HepG2 (cell line): ENCODE measurements at regions not wholly inside any gene's neighbourhood (a gene's known extent, or its start where the extent isn't known, plus 50 kb on each side); places are given as distances from the start of the nearest gene placed in this dataset.

Experiments used
- ATAC-seq: fragments of 200-7000 bp; cut with Tn5 transposase; 3 replicates; pipeline ENCODE4 v1.9.1; 2020; ENCODE audit warnings: mild to moderate bottlenecking, moderate library complexity
- BruUV-seq: library from RNA; stranded (reverse); fragments of 400-500 nt; replicated peaks from 2 replicates; lab custom pipeline; 2021; lab: Mats Ljungman, UMichigan
- CTCF ChIA-PET: fragments of 300-600 bp; formaldehyde crosslinking; extraction: SDS; loops from one replicate; lab custom pipeline; 2021; ENCODE audit warnings: low total read pairs, inconsistent platforms, low intra/inter-chr PET ratio; lab: Yijun Ruan, JAX
- POLR2A ChIA-PET: fragments of 350-600 bp; sonication (Branson Sonifier 250); formaldehyde crosslinking; loops from one replicate; lab custom pipeline; 2020; ENCODE audit warnings: antibody characterized with exemption, inconsistent platforms; lab: Yijun Ruan, JAX
- DNase-seq: peaks from one replicate; pipeline ENCODE4 v3.0.0-alpha.2; 2015; ENCODE audit warnings: low spot score
- FAIRE-seq: peaks from 3 replicates; lab custom pipeline; 2011; peaks lifted over from hg19 to GRCh38; lab: Jason Lieb, UNC
- H2AFZ ChIP-seq: one replicate; pipeline ENCODE4 v1.6.1; 2011; ENCODE audit warnings: low read length, inconsistent platforms
- H3K27ac ChIP-seq: fragments of 300-600 bp; 3 replicates; pipeline ENCODE4 v1.8.0; 2011; ENCODE audit warnings: mixed run types, mild to moderate bottlenecking, mixed read lengths, low read length, inconsistent platforms; ENCODE audit not compliant: insufficient read depth; ENCODE audit errors: extremely low read length
- H3K27me3 ChIP-seq, 2 experiments: fragments of 200-600 bp in 1 of 2; 2 replicates in 1 of 2; 3 replicates in 1 of 2; pipeline versions ENCODE4 v1.6.0 to v1.8.0; 2011; ENCODE audit warnings: low read length in 2 of 2, mild to moderate bottlenecking in 2 of 2, moderate library complexity in 2 of 2, inconsistent platforms in 1 of 2; ENCODE audit not compliant: insufficient read depth in 2 of 2, control insufficient read depth in 1 of 2
- H3K36me3 ChIP-seq, 2 experiments: fragments of 200-600 bp in 1 of 2; replicated peaks in 1 of 2; 2 replicates in 1 of 2; 3 replicates in 1 of 2; pipeline versions ENCODE4 v1.5.1 to v1.8.0; 2011; ENCODE audit warnings: low read length in 2 of 2, inconsistent platforms in 1 of 2; ENCODE audit not compliant: insufficient read depth in 2 of 2, control insufficient read depth in 1 of 2
- H3K4me1 ChIP-seq: 2 replicates; pipeline ENCODE4 v1.5.1; 2012; ENCODE audit warnings: low read length, inconsistent platforms; ENCODE audit not compliant: insufficient read depth
- H3K4me2 ChIP-seq: 2 replicates; pipeline ENCODE4 v1.6.0; 2011; ENCODE audit warnings: low read depth, low read length, inconsistent platforms
- H3K4me3 ChIP-seq, 3 experiments: fragments of 200-600 bp in 1 of 3; sonication (generic), shearing (Covaris generic) in 1 of 3; replicated peaks in 1 of 3; 2 replicates each; pipeline ENCODE4 v1.5.1; 2011 to 2016; ENCODE audit warnings: low read length in 3 of 3, inconsistent platforms in 2 of 3, low read depth in 2 of 3, mild to moderate bottlenecking in 2 of 3, control low read depth in 1 of 3, mixed read lengths in 1 of 3; ENCODE audit not compliant: insufficient read depth in 1 of 3
- H3K79me2 ChIP-seq: one replicate; pipeline ENCODE4 v1.6.1; 2011; ENCODE audit warnings: low read length, inconsistent platforms; ENCODE audit not compliant: insufficient read depth
- H3K9ac ChIP-seq: 2 replicates; pipeline ENCODE4 v1.6.0; 2011; ENCODE audit warnings: mild to moderate bottlenecking, low read depth, low read length, inconsistent platforms; ENCODE audit not compliant: insufficient read depth
- H3K9me3 ChIP-seq: 2 replicates; pipeline ENCODE4 v1.5.1; 2012; ENCODE audit warnings: mild to moderate bottlenecking, low read length
- H4K20me1 ChIP-seq: 2 replicates; pipeline ENCODE4 v1.6.0; 2011; ENCODE audit warnings: inconsistent platforms, mild to moderate bottlenecking, low read length, moderate library complexity; ENCODE audit not compliant: insufficient read depth
- CC2D1A ChIP-seq: sonication (generic); formaldehyde crosslinking; IDR thresholded peaks from 2 replicates; pipeline ENCODE4 v1.8.1; 2023; ENCODE audit warnings: mild to moderate bottlenecking, missing genetic modification reagents
- ELF1 ChIP-seq: sonication (generic); formaldehyde crosslinking; IDR thresholded peaks from 2 replicates; pipeline ENCODE4 v1.4.0; 2020; ENCODE audit warnings: missing genetic modification reagents
- MIER2 ChIP-seq: IDR thresholded peaks from 2 replicates; pipeline ENCODE4 v1.6.1; 2016; ENCODE audit warnings: missing biosample characterization, missing genetic modification reagents
- NR2F1 ChIP-seq, 2 experiments: fragments of 450-650 bp in 1 of 2; formaldehyde crosslinking in 1 of 2; IDR thresholded peaks; 2 replicates each; pipeline versions ENCODE4 v1.5.0 to v1.6.1; 2016 to 2020; ENCODE audit warnings: mild to moderate bottlenecking in 1 of 2, missing compliant biosample characterization in 1 of 2, missing genetic modification reagents in 1 of 2, moderate library complexity in 1 of 2
- SALL2 ChIP-seq: sonication (generic); formaldehyde crosslinking; IDR thresholded peaks from 2 replicates; pipeline ENCODE4 v1.8.1; 2023; ENCODE audit warnings: mild to moderate bottlenecking, missing genetic modification reagents, inconsistent platforms
- SNRNP70 ChIP-seq: fragments of 200-400 bp; formaldehyde crosslinking; IDR thresholded peaks from 2 replicates; pipeline ENCODE4 v1.6.1; 2017; ENCODE audit warnings: mild to moderate bottlenecking, low read depth, low read length, moderate library complexity
- SRSF4 ChIP-seq: fragments of 200-400 bp; formaldehyde crosslinking; IDR thresholded peaks from one replicate; pipeline ENCODE4 v1.6.1; 2018; ENCODE audit warnings: mild to moderate bottlenecking, low read depth, low read length, moderate library complexity; ENCODE audit not compliant: poor library complexity, severe bottlenecking
- ZNF546 ChIP-seq: sonication (generic); formaldehyde crosslinking; conservative IDR thresholded peaks from 2 replicates; pipeline ENCODE4 v1.8.1; 2023; ENCODE audit warnings: mild to moderate bottlenecking, missing genetic modification reagents
- ZNF562 ChIP-seq: sonication (generic); formaldehyde crosslinking; IDR thresholded peaks from 2 replicates; pipeline ENCODE4 v1.8.0; 2022; ENCODE audit warnings: missing genetic modification reagents, borderline replicate concordance
- ZNF768 ChIP-seq: sonication (generic); formaldehyde crosslinking; IDR thresholded peaks from 2 replicates; pipeline ENCODE4 v1.4.0; 2020; ENCODE audit warnings: missing genetic modification reagents
- in situ Hi-C: cut with HindIII; loops from 2 replicates; pipeline ENCODE4 v1.10.0; 2017; ENCODE audit warnings: low pct_unique_long_range_greater_than_20kb; ENCODE audit not compliant: extremely low pct_ligation_motif_present
- intact Hi-C: fragments of 100-400 bp; cut with micrococcal nuclease; formaldehyde crosslinking; loops from one replicate; pipeline ENCODE4 v1.10.0; 2022; ENCODE audit not compliant: unreplicated experiment
- TF ChIP-seq, protein P1 (sequence below): sonication (generic); formaldehyde crosslinking; IDR thresholded peaks from 2 replicates; pipeline ENCODE4 v1.5.1; 2020; ENCODE audit warnings: mild to moderate bottlenecking, missing genetic modification reagents, moderate library complexity
- TF ChIP-seq, protein P2 (sequence below): sonication (generic); formaldehyde crosslinking; IDR thresholded peaks from 2 replicates; pipeline ENCODE4 v1.4.0; 2020; ENCODE audit warnings: missing genetic modification reagents
- TF ChIP-seq, protein P3 (sequence below): sonication (generic); formaldehyde crosslinking; IDR thresholded peaks from 2 replicates; pipeline ENCODE4 v1.5.0; 2020; ENCODE audit warnings: missing genetic modification reagents
- TF ChIP-seq, protein P4 (sequence below): IDR thresholded peaks from 2 replicates; pipeline ENCODE4 v1.6.1; 2016; ENCODE audit warnings: mild to moderate bottlenecking

DNA sequence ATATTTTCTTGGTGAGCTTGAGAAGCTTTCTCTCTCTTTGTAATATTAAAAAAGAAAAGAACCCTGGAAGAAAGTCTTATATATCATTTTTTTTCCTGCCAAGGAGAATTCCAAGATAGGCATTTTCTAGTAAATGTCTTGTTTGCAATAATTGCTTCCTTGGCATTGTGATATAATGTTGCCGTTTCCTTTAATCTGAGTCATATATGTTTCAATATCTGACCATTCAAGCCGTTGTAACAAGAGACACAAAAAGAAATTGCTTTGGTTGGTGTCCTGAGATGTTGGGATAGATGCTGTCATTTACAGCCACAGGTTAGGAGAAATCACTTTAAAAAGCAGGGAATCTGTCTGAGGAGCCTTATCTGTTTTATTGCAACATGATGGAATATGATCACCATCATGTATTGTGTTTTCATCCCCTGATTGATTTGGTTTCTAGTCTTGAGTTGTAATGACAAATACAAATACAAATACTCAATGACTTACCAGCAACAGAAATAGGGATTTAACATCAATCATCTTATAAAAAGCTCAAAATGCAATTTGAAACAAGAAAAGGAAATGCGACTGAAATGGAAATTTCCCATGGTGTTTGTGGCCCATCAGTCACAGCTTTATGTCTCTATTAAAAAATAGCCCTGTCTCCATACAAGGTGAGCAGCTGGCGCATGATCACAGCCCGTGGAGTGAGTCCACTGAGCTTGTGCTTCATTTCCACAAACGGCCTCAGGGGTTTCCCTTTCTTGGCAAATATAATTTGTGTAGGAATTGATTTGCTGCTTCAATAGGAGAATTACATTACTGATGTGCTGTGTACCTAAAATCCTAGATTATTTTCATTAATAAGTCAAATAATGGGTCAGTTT is 250.1 kb upstream of the TRPC7 start (continued):
- no peak for TF ChIP-seq MIER2
- TF ChIP-seq, protein P1, sequence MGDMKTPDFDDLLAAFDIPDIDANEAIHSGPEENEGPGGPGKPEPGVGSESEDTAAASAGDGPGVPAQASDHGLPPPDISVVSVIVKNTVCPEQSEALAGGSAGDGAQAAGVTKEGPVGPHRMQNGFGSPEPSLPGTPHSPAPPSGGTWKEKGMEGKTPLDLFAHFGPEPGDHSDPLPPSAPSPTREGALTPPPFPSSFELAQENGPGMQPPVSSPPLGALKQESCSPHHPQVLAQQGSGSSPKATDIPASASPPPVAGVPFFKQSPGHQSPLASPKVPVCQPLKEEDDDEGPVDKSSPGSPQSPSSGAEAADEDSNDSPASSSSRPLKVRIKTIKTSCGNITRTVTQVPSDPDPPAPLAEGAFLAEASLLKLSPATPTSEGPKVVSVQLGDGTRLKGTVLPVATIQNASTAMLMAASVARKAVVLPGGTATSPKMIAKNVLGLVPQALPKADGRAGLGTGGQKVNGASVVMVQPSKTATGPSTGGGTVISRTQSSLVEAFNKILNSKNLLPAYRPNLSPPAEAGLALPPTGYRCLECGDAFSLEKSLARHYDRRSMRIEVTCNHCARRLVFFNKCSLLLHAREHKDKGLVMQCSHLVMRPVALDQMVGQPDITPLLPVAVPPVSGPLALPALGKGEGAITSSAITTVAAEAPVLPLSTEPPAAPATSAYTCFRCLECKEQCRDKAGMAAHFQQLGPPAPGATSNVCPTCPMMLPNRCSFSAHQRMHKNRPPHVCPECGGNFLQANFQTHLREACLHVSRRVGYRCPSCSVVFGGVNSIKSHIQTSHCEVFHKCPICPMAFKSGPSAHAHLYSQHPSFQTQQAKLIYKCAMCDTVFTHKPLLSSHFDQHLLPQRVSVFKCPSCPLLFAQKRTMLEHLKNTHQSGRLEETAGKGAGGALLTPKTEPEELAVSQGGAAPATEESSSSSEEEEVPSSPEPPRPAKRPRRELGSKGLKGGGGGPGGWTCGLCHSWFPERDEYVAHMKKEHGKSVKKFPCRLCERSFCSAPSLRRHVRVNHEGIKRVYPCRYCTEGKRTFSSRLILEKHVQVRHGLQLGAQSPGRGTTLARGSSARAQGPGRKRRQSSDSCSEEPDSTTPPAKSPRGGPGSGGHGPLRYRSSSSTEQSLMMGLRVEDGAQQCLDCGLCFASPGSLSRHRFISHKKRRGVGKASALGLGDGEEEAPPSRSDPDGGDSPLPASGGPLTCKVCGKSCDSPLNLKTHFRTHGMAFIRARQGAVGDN (CRISPR knock-in tag): no peak

DNA sequence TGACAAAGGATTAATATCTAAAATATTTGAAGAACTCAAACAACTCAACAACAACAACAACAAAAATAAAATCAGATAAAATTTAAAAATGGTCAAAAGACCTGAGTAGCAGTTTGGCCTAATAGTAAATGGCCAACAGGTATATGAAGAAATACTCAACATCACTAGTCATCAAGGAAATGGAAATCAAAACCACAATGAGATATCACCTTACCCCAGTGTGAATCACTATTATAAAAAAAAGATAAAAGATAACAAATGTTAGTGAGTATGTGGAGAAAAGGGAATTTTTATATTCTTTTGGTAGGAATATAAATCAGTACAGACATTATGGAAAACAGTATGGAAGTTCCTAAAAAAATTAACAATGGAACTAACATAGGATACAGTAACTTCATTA is 247.9 kb upstream of the TRPC7 start:
- intact Hi-C loops: no loop called here
- in situ Hi-C loops: no loop called here
- H3K27me3 ChIP-seq: no peaks in the 10 kb centered on the region
- no TSS peak for BruUV-seq
- DNase-seq (no peak), ATAC-seq (no peak), FAIRE-seq (no peak)
- H3K27ac ChIP-seq: no peak overlapping the region
- no peaks in the 10 kb centered on the region for H4K20me1 ChIP-seq
- no peaks in the 10 kb centered on the region for H3K79me2 ChIP-seq
- H3K4me3 ChIP-seq: no peak overlapping the region
- H3K36me3 ChIP-seq: no peaks in the 10 kb centered on the region
- H3K4me1 ChIP-seq: no peaks in the 10 kb centered on the region
- ChIA-PET POLR2A (no interaction called here), CTCF (no interaction called here)
- no peak overlapping the region for H3K9ac ChIP-seq
- H3K9me3 ChIP-seq: no peaks in the 10 kb centered on the region
- H2AFZ ChIP-seq: no peak overlapping the region
- H3K4me2 ChIP-seq: no peak overlapping the region
- TF ChIP-seq SRSF4 (no peak), ELF1 (no peak), CC2D1A (no peak), ZNF546 (CRISPR knock-in tag) (no peak), SALL2 (CRISPR knock-in tag) (no peak), ZNF768 (no peak), SNRNP70 (no peak), ZNF562 (CRISPR knock-in tag) (no peak), NR2F1 (CRISPR knock-in tag; IDR thresholded peaks at IDR 0.05) (no peak)
- TF ChIP-seq, protein P2, sequence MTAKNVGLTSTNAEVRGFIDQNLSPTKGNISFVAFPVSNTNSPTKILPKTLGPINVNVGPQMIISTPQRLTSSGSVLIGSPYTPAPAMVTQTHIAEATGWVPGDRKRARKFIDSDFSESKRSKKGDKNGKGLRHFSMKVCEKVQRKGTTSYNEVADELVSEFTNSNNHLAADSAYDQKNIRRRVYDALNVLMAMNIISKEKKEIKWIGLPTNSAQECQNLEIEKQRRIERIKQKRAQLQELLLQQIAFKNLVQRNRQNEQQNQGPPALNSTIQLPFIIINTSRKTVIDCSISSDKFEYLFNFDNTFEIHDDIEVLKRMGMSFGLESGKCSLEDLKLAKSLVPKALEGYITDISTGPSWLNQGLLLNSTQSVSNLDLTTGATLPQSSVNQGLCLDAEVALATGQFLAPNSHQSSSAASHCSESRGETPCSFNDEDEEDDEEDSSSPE (CRISPR knock-in tag): no peak
- TF ChIP-seq, protein P3, sequence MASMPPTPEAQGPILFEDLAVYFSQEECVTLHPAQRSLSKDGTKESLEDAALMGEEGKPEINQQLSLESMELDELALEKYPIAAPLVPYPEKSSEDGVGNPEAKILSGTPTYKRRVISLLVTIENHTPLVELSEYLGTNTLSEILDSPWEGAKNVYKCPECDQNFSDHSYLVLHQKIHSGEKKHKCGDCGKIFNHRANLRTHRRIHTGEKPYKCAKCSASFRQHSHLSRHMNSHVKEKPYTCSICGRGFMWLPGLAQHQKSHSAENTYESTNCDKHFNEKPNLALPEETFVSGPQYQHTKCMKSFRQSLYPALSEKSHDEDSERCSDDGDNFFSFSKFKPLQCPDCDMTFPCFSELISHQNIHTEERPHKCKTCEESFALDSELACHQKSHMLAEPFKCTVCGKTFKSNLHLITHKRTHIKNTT (CRISPR knock-in tag): no peak
- TF ChIP-seq, protein P4, sequence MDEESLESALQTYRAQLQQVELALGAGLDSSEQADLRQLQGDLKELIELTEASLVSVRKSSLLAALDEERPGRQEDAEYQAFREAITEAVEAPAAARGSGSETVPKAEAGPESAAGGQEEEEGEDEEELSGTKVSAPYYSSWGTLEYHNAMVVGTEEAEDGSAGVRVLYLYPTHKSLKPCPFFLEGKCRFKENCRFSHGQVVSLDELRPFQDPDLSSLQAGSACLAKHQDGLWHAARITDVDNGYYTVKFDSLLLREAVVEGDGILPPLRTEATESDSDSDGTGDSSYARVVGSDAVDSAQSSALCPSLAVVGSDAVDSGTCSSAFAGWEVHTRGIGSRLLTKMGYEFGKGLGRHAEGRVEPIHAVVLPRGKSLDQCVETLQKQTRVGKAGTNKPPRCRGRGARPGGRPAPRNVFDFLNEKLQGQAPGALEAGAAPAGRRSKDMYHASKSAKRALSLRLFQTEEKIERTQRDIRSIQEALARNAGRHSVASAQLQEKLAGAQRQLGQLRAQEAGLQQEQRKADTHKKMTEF: no peak
